ENCODE measurements at regions not wholly inside any gene's neighbourhood (a gene's known extent, or its start where the extent isn't known, plus 50 kb on each side); places are given as distances from the start of the nearest gene placed in this dataset.

DNA sequence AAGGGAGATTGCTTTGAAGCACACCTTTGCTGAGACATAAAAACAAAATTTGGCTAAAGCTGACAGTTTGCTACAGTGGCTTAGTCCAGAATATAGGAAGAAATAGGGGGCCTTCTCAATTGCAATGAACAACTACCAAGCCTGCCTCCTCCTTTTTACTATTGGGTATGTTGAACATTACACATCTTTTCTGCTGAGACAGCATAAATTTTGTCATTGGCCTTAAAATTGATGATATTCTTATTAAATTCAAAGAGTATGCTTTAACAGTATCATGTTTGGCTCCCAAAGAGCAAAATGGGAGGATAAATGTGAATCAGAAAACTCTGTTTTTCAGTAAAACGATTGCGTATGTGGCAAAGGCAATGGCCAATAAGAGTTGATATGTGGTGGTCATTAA is 721.9 kb upstream of the IGFBP7 start:
- TF ChIP-seq CTCF (IDR thresholded peaks at IDR 0.05) (no peak), POLR2A (IDR thresholded peaks at IDR 0.05) (no peak), POLR2AphosphoS5 (IDR thresholded peaks at IDR 0.05) (no peak)
